AG09319 (cell line): ENCODE measurements at regions not wholly inside any gene's neighbourhood (a gene's known extent, or its start where the extent isn't known, plus 50 kb on each side); places are given as distances from the start of the nearest gene placed in this dataset.

ENCODE experiments used
- DNase-seq: peaks from one replicate; pipeline ENCODE4 v3.0.0-alpha.2; 2010; ENCODE audit warnings: low read depth; ENCODE audit errors: extremely low read depth
- CTCF ChIP-seq: IDR thresholded peaks from 2 replicates; pipeline ENCODE4 v1.5.1; 2011; ENCODE audit warnings: low read depth, mild to moderate bottlenecking, inconsistent platforms, low read length, moderate library complexity

- no peak for TF ChIP-seq CTCF
- DNase-seq, result no peak
Observed at GRCh38 chr2:118490330-118490729, 357.1 kb downstream of the EN1 start.

GRCh38 chr2:118489712-118490299, 357.6 kb downstream of the EN1 start:
- TF ChIP-seq CTCF, result no peak
- no peak for DNase-seq

- TF ChIP-seq CTCF, result no peak
- no peak for DNase-seq
Observed at GRCh38 chr2:118481299-118481698, 366.1 kb downstream of the EN1 start.

GRCh38 chr2:118479020-118479419, 368.4 kb downstream of the EN1 start:
- TF ChIP-seq CTCF, result no peak
- no peak for DNase-seq

GRCh38 chr2:118477111-118477862, 370.2 kb downstream of the EN1 start:
- no peak for TF ChIP-seq CTCF
- DNase-seq, result no peak

- no peak for DNase-seq
- no peak for TF ChIP-seq CTCF
Observed at GRCh38 chr2:118475622-118476205, 371.7 kb downstream of the EN1 start.

GRCh38 chr2:118474541-118474920, 372.9 kb downstream of the EN1 start:
- TF ChIP-seq CTCF, result no peak
- DNase-seq, result no peak
